ENCODE measurements at regions not wholly inside any gene's neighbourhood (a gene's known extent, or its start where the extent isn't known, plus 50 kb on each side); places are given as distances from the start of the nearest gene placed in this dataset.

DNA sequence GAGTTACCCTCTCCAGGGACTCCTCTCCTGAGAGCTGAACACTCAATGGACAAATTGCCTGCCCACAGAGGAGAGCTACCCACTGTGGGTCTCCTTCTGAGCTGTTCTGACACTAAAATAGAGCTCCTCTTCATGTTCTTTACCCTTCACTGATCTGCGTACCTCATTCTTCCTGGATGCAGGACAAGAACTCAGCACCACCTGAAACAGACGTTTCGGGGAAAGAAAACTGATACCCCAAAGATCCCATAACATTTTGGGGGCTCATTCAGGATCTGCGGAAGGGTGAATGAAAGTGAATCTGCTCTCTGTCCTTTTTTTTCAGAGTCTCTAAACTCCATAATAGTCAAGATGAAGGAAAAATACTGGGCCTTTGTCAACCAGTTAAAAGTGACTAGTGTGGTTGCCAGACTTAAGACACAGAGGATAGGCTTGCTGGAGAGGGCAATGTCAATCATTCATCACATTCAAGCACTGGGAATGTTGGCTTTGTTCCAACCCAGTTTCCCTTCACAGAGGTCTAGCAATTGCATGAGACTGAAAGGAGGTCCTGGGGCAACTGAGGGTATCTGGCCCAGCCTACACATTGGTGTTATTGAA is 136.7 kb upstream of the SLITRK6 start:
- no peaks in the 10 kb centered on the region for H3K27me3 ChIP-seq (replicated peaks in 1 of 4; ENCODE audit: control insufficient read depth in 3 of 4, extremely low read depth in 1 of 4, insufficient read depth in 3 of 4, low read length in 3 of 4)
- H3K79me1 ChIP-seq (ENCODE audit: low read depth, low read length), result no peaks in the 10 kb centered on the region
- H2BK20ac ChIP-seq (ENCODE audit: low read length), result no peak overlapping the region
- no peak overlapping the region for H2BK120ac ChIP-seq (replicated peaks; ENCODE audit: low read depth, low read length)
- H3K4me1 ChIP-seq (replicated peaks in 1 of 4; ENCODE audit: control insufficient read depth in 3 of 4, insufficient read depth in 4 of 4, low read length in 3 of 4), result no peaks in the 10 kb centered on the region
- no peak overlapping the region for H4K5ac ChIP-seq (ENCODE audit: insufficient read length, low read depth, low read length)
- H3K18ac ChIP-seq (ENCODE audit: extremely low read depth, low read length), result no peak overlapping the region
- no peak overlapping the region for H4K8ac ChIP-seq (ENCODE audit: extremely low read depth, insufficient read depth, low read length)
- no peak overlapping the region for H3K23ac ChIP-seq (ENCODE audit: insufficient read length)
- H2AK5ac ChIP-seq (ENCODE audit: low read depth, low read length), result no peak overlapping the region
- no peak overlapping the region for H3K27ac ChIP-seq (ENCODE audit: low read depth, low read length)
- no peak overlapping the region for H3K56ac ChIP-seq (replicated peaks; ENCODE audit: insufficient read length, low read depth, low read length)
- peaks cover 32 to 35% of the 10 kb centered on the region in 2 experiments for H3K9me3 ChIP-seq (ENCODE audit: insufficient read depth in 2 of 2, low read depth in 1 of 2, low read length in 1 of 2)
- H3K9ac ChIP-seq (replicated peaks in 1 of 4; ENCODE audit: extremely low read depth in 1 of 4, low read depth in 3 of 4, low read length in 3 of 4), result no peak overlapping the region
- no peak for DNase-seq (ENCODE audit: low read depth in 1 of 2, low spot score in 2 of 2)
- H4K20me1 ChIP-seq (replicated peaks in 1 of 2; ENCODE audit: control insufficient read depth in 1 of 2, insufficient read depth in 2 of 2, low read length in 2 of 2), result no peaks in the 10 kb centered on the region
- 87% methylated on average over 4 of the region's 4 CpGs; no CpG with 5 or more reads in 1 of the 2 experiments for WGBS, 2 experiments (ENCODE audit: extremely low coverage in 1 of 2, insufficient coverage in 1 of 2, insufficient read length in 1 of 2, insufficient replicate concordance in 2 of 2, low coverage in 1 of 2, low lambda C conversion rate in 2 of 2, missing lambda C conversion rate in 1 of 2)
- H3K79me2 ChIP-seq (ENCODE audit: control insufficient read depth in 1 of 2, insufficient read depth in 2 of 2, low read length in 2 of 2), result no peaks in the 10 kb centered on the region
- no peak overlapping the region for H2BK5ac ChIP-seq (ENCODE audit: low read depth, low read length)
- no peaks in the 10 kb centered on the region for H3K36me3 ChIP-seq (ENCODE audit: control insufficient read depth in 2 of 4, insufficient read depth in 4 of 4, low read length in 3 of 4)
- no peak overlapping the region for H4K91ac ChIP-seq (replicated peaks; ENCODE audit: insufficient read length, low read length)
- H3K4me2 ChIP-seq (ENCODE audit: insufficient read depth in 1 of 2, low read depth in 2 of 2, low read length in 2 of 2), result no peak overlapping the region
- no peak overlapping the region for H2BK15ac ChIP-seq (ENCODE audit: low read length)
- no peak overlapping the region for H2BK12ac ChIP-seq (ENCODE audit: low read depth, low read length)
- CTCF ChIA-PET (ENCODE audit: partially characterized antibody), result interaction anchor here (1.1 kb wide), 1 partner anchor 71 kb away, joined by 3 read pairs; no protein-coding TSS in a partner anchor
- FAIRE-seq, result no peak
- no peak overlapping the region for H2AFZ ChIP-seq (ENCODE audit: low read length)
- no peak overlapping the region for H3K14ac ChIP-seq (ENCODE audit: insufficient read length)
- TF ChIP-seq BCL11A (IDR thresholded peaks at IDR 0.05; ENCODE audit: low read depth in 2 of 2, low read length in 2 of 2), result no peak
- TF ChIP-seq, protein P1, sequence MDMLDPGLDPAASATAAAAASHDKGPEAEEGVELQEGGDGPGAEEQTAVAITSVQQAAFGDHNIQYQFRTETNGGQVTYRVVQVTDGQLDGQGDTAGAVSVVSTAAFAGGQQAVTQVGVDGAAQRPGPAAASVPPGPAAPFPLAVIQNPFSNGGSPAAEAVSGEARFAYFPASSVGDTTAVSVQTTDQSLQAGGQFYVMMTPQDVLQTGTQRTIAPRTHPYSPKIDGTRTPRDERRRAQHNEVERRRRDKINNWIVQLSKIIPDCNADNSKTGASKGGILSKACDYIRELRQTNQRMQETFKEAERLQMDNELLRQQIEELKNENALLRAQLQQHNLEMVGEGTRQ (IDR thresholded peaks at IDR 0.05; ENCODE audit: low read length), result no peak
- no peak for TF ChIP-seq YY1 (IDR thresholded peaks at IDR 0.05; ENCODE audit: low read depth, low read length)
- TF ChIP-seq RBBP5 (IDR thresholded peaks at IDR 0.05; ENCODE audit: borderline replicate concordance, low read depth, low read length), result no peak
- TF ChIP-seq SP1 (IDR thresholded peaks at IDR 0.05; ENCODE audit: low read depth, low read length), result no peak
- TF ChIP-seq NRF1 (IDR thresholded peaks at IDR 0.05; ENCODE audit: low read depth, low read length), result no peak
- no peak overlapping the region for H3K4ac ChIP-seq (replicated peaks; ENCODE audit: insufficient read length, low read depth, low read length)
- H3K23me2 ChIP-seq (ENCODE audit: low read depth, low read length), result no peaks in the 10 kb centered on the region
- POLR2A ChIA-PET (ENCODE audit: partially characterized antibody), result no interaction called here
- no peak overlapping the region for H3K4me3 ChIP-seq (ENCODE audit: extremely low read depth in 1 of 4, insufficient read depth in 2 of 4, low read depth in 3 of 4, low read length in 4 of 4)
